OCI-LY7 (cell line): ENCODE measurements at regions not wholly inside any gene's neighbourhood (a gene's known extent, or its start where the extent isn't known, plus 50 kb on each side); places are given as distances from the start of the nearest gene placed in this dataset.

Experiments used
- BruUV-seq: library from RNA; stranded (reverse); fragments of 400-500 nt; replicated peaks from 2 replicates; lab custom pipeline; 2021; lab: Mats Ljungman, UMichigan
- CTCF ChIA-PET: fragments of 300-600 bp; sonication (Branson Sonifier 250); formaldehyde crosslinking; loops from one replicate; lab custom pipeline; 2022; ENCODE audit warnings: antibody characterized with exemption; ENCODE audit not compliant: unreplicated experiment; lab: Charles Lee
- POLR2A ChIA-PET: fragments of 300-600 bp; sonication (Branson Sonifier 250); formaldehyde crosslinking; loops from one replicate; lab custom pipeline; 2022; ENCODE audit warnings: antibody characterized with exemption; lab: Charles Lee
- DNase-seq: peaks from one replicate; pipeline ENCODE4 v3.0.0-alpha.2; 2015; ENCODE audit warnings: low spot score
- H2AFZ ChIP-seq: fragments of 200-600 bp; sonication (generic), shearing (Covaris generic); 2 replicates; pipeline ENCODE4 v1.6.1; 2014; ENCODE audit warnings: mild to moderate bottlenecking, antibody characterized with exemption, low read length, moderate library complexity
- H3K27ac ChIP-seq: fragments of 200-600 bp; sonication (generic); 2 replicates; pipeline ENCODE4 v1.5.1; 2014; ENCODE audit warnings: mixed run types, low read depth, mild to moderate bottlenecking, moderate library complexity, low read length, inconsistent platforms; ENCODE audit not compliant: poor library complexity, severe bottlenecking
- H3K36me3 ChIP-seq: fragments of 200-600 bp; sonication (generic); 2 replicates; pipeline ENCODE4 v1.6.1; 2014; ENCODE audit warnings: mild to moderate bottlenecking, antibody characterized with exemption, low read length, moderate library complexity, mixed read lengths; ENCODE audit not compliant: insufficient read depth
- H3K4me1 ChIP-seq: fragments of 200-600 bp; sonication (generic); 2 replicates; pipeline ENCODE4 v1.5.1; 2014; ENCODE audit warnings: mild to moderate bottlenecking, low read length; ENCODE audit not compliant: insufficient read depth, poor library complexity, severe bottlenecking
- H3K4me2 ChIP-seq: fragments of 200-600 bp; sonication (generic); 2 replicates; pipeline ENCODE4 v1.6.1; 2014; ENCODE audit warnings: mild to moderate bottlenecking, low read length
- H3K4me3 ChIP-seq: fragments of 200-600 bp; sonication (generic); 2 replicates; pipeline ENCODE4 v1.5.1; 2014; ENCODE audit warnings: mild to moderate bottlenecking, low read depth, low read length; ENCODE audit not compliant: poor library complexity, severe bottlenecking
- H3K79me2 ChIP-seq: fragments of 200-600 bp; sonication (generic); 2 replicates; pipeline ENCODE4 v1.6.1; 2016; ENCODE audit warnings: low read depth, mild to moderate bottlenecking, low read length, moderate library complexity, mixed read lengths; ENCODE audit not compliant: insufficient read depth
- H3K9me2 ChIP-seq: fragments of 200-600 bp; sonication (generic); 2 replicates; pipeline ENCODE4 v1.6.1; 2016; ENCODE audit warnings: mild to moderate bottlenecking, low read length, mixed read lengths; ENCODE audit not compliant: insufficient read depth
- H3K9me3 ChIP-seq: fragments of 200-600 bp; sonication (generic); 2 replicates; pipeline ENCODE4 v1.6.1; 2014; ENCODE audit warnings: mild to moderate bottlenecking, mixed run types, low read length, mixed read lengths
- H4K20me1 ChIP-seq: fragments of 200-600 bp; sonication (generic); 2 replicates; pipeline ENCODE4 v1.6.1; 2014; ENCODE audit warnings: mild to moderate bottlenecking, antibody characterized with exemption, low read length, moderate library complexity, mixed read lengths; ENCODE audit not compliant: insufficient read depth
- EZH2phosphoT487 ChIP-seq: fragments of 200-600 bp; sonication (generic); IDR thresholded peaks from 2 replicates; pipeline ENCODE4 v1.6.1; 2018; ENCODE audit warnings: low read depth, borderline replicate concordance, mild to moderate bottlenecking, mixed run types, antibody characterized with exemption, low read length, moderate library complexity, mixed read lengths
- intact Hi-C: fragments of 100-400 bp; cut with micrococcal nuclease; formaldehyde crosslinking; loops from one replicate; pipeline ENCODE4 v1.10.0; 2022; ENCODE audit not compliant: unreplicated experiment
- TF ChIP-seq, protein P1 (sequence below): fragments of 200-600 bp; sonication (generic); conservative IDR thresholded peaks from 2 replicates; pipeline ENCODE4 v1.5.1; 2014; ENCODE audit warnings: mild to moderate bottlenecking, antibody characterized with exemption, low read length, moderate library complexity, mixed read lengths

DNA sequence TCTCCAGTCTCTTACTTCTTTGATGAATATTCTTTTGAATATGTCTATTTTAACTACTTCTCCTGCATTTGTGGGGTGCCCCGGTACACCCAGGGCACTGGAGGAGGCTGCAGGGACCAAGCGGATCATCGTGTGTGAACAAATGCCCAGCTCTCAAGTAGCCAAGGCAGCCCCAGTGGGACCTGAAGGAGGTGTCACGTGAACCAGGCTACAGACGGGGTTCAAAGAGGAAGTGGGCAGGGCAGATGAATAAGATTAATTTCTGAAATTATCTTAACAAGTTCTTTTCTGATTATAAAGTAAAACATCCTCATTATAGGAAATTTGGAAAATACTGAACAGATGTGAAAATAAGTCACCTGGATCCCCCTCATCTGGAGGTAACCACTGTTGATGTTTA is 78.4 kb upstream of the DUSP5 start:
- intact Hi-C loops = no loop called here
- H3K4me3 ChIP-seq = no peak overlapping the region
- ChIA-PET POLR2A (no interaction called here), CTCF (no interaction called here)
- peaks cover 8% of the 10 kb centered on the region; the same call in 1 of the 2 replicates for H3K9me3 ChIP-seq
- no peaks in the 10 kb centered on the region for H3K79me2 ChIP-seq
- H2AFZ ChIP-seq = peak overlapping the region; percentile 10; the same call in 1 of the 2 replicates
- H4K20me1 ChIP-seq = no peaks in the 10 kb centered on the region
- no peaks in the 10 kb centered on the region for H3K9me2 ChIP-seq
- no peak overlapping the region for H3K27ac ChIP-seq
- H3K4me2 ChIP-seq = 0 out of 2 replicates have a peak overlapping the region, but pooled peaks have one; percentile 0
- no peak for TF ChIP-seq EZH2phosphoT487
- TF ChIP-seq, protein P1, sequence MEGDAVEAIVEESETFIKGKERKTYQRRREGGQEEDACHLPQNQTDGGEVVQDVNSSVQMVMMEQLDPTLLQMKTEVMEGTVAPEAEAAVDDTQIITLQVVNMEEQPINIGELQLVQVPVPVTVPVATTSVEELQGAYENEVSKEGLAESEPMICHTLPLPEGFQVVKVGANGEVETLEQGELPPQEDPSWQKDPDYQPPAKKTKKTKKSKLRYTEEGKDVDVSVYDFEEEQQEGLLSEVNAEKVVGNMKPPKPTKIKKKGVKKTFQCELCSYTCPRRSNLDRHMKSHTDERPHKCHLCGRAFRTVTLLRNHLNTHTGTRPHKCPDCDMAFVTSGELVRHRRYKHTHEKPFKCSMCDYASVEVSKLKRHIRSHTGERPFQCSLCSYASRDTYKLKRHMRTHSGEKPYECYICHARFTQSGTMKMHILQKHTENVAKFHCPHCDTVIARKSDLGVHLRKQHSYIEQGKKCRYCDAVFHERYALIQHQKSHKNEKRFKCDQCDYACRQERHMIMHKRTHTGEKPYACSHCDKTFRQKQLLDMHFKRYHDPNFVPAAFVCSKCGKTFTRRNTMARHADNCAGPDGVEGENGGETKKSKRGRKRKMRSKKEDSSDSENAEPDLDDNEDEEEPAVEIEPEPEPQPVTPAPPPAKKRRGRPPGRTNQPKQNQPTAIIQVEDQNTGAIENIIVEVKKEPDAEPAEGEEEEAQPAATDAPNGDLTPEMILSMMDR = no peak
- no peak for DNase-seq
- peaks cover 75% of the 10 kb centered on the region for H3K4me1 ChIP-seq
- BruUV-seq = no TSS peak
- H3K36me3 ChIP-seq = peaks cover 4% of the 10 kb centered on the region; the same call in 1 of the 2 replicates

DNA sequence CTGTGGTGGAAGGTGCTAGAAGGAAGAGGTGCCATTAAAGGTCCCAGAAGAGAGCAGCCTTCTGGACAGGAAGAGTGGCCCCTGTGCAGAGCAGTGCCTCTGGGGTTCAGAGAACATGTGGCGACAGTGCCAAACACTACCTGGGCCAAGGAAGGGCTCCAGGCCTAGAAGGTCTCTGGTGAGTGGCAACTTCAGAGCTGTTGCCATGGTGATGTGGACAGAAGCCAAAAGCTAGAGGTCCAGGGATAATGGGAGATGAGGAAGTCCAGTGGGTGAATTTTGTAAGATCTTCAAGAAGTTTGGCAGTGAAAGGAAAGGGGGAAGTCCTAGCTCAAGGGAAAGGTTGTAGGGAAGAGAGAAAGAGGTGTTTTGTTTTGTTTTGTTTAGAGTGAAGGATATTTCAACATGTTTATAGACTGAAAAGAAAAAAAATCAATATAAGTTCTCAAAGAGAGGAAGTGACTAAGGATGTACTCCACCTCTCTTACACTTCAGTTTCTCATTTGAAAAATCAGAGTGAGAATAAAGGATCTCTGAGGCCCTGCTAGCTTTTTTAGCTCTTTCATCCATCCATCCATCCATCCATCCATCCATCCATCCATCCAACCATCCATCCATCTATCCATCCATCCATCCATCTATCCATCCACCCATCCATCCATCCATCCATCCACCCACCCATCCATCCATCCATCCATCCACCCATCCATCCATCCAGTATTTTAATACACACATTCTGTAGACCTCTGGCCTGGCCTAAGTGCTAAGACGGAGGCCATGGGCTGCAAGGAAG is 77.1 kb upstream of the DUSP5 start:
- TF ChIP-seq, protein P1 = no peak
- no peak for TF ChIP-seq EZH2phosphoT487
- intact Hi-C loops = no loop called here
- no TSS peak for BruUV-seq
- Histone ChIP-seq H2AFZ (no peak overlapping the region), H3K4me2 (peak overlapping the region; percentile 61), H4K20me1 (no peaks in the 10 kb centered on the region), H3K4me1 (peaks cover 63% of the 10 kb centered on the region), H3K4me3 (no peak overlapping the region), H3K27ac (peak overlapping the region; percentile 28), H3K9me2 (no peaks in the 10 kb centered on the region), H3K9me3 (peaks cover 8% of the 10 kb centered on the region; the same call in 1 of the 2 replicates), H3K36me3 (peaks cover 4% of the 10 kb centered on the region; the same call in 1 of the 2 replicates), H3K79me2 (no peaks in the 10 kb centered on the region)
- POLR2A ChIA-PET = interaction anchor here (0.9 to 2.4 kb wide), 6 partner anchors 9 to 116 kb away, joined by 3 to 13 read pairs (median 4); partner anchors contain the start of gene SMNDC1
- no peak for DNase-seq
- CTCF ChIA-PET = no interaction called here
